Left cardiac atrium (tissue), 4 donors: ENCODE measurements at regions not wholly inside any gene's neighbourhood (a gene's known extent, or its start where the extent isn't known, plus 50 kb on each side); places are given as distances from the start of the nearest gene placed in this dataset.

Experiments used
- ATAC-seq, 2 donors: fragments of 200-7000 bp; cut with Tn5 transposase; one replicate each; pipeline ENCODE4 v1.9.1; 2020; ENCODE audit warnings: mild to moderate bottlenecking in 2 of 2, moderate library complexity in 2 of 2
- DNase-seq: peaks from one replicate; pipeline ENCODE4 v3.0.0-alpha.2; 2020
- intact Hi-C, 2 donors: fragments of 100-400 bp; cut with DNase I; formaldehyde crosslinking; loops; one replicate each; pipeline versions ENCODE4 v1.14.1 to v1.15.1; 2022 to 2023
- donor health status: DM: no; HTN: yes; CAD: no.
- donor health status: DM: no; HTN: yes; CAD: no; lungs with severe emphysema.
- donor health status: DM: yes; HTN: yes; CAD: no.
- donor health status: Dilated cardiomyopathy.

DNA sequence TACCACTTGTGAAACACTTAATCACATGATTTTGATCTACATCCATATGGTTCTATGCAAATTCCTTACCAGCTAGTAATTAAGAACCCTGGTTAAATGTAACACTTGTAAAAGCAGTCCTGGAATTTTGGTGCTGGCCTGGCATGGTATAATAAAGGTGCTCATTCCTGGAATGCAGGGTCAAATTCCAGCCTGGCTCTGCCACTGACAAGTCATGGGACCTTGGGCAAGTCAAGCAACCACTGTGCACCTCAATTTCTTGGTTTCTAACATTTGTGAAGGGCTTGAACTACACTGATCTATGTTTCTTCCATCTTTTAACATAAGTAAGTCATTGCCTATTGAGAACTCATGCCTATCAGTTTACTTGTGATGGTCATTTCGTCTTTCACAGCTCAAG is 91.9 kb upstream of the PIK3CG start:
- no peak for ATAC-seq
- intact Hi-C loops = no loop called here
- DNase-seq = no peak

DNA sequence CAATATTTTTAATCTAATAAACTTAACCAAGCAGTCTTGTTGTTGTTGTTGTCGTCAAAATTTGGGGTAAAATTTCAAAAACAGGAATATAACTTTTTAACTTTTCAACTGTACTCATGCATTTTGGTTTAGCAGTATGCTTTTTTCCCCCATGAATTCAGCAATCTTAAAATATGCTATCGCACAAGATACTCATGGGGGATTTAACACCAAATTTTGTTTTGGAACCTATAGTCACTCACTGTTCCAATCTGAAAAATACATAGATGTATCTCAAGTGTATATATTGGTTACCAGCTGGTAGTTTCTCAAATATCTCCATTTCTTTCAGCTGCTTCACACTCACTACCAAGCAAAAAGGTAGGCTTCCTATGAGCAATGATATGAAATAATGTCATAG is 91.4 kb upstream of the PIK3CG start:
- DNase-seq = no peak
- intact Hi-C loops = no loop called here

DNA sequence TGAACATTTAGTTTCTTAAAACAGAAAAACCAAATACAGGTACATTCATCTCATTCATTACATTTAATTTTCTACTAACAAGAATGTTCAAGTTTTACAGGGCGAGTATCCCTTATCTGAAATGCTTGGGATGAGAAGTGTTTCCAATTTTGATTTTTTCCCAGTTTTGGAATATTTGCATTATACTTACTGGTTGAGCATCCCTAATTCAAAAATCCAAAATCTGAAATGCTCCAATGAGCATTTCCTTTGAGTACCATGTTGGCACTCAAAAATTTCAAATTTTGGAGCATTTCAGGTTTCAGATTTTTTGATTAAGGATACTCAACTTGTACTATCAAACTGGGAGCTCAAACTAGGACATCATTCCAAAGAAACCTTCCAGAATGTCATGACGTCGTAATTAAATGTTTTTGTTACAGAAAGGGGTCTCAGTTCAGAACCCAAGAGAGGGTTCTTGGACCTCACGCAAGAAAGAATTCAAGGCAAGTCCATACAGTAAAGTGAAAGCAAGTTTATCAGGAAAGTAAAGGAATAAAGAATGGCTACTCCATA is 90.8 kb upstream of the PIK3CG start:
- intact Hi-C loops = no loop called here
- DNase-seq = no peak
- no peak for ATAC-seq

More for the DNA sequence above, 91.4 kb upstream of the PIK3CG start:
- no peak for ATAC-seq

DNA sequence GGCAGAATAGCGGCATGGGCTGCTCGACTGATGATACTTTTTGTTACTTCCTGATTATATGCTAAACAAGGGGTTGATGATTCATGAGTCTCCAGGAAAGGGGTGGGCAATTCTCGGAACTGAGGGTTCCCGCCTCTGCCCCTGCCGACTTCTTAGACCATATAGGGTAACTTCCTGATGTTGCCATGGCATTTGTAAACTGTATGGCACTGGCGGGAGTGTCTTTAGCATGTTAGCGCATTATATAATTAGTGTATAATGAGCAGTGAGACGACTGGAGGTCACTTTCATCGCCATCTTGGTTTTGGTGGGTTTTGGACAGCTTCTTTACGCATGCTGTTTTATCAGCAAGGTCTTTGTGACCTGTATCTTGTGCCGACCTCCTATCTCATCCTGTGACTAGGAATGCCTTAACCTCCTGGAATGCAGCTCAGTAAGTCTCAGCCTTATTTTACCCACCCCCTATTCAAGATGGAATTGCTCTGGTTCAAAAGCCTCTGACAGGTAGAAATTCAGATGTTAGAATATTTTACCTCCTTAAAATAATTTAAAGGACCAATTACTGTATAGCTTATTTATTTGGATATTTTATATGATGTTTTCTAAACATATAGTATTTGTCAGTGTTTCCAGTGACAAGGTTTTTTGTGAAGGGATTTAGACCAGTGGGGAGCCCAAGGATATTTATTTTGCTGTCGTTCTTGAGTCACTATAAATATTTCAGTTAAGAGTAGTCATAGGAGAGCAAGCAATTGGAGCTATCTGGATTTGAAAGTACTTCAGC is 90.1 kb upstream of the PIK3CG start:
- intact Hi-C loops = no loop called here
- no peak for DNase-seq
- ATAC-seq = no peak

DNA sequence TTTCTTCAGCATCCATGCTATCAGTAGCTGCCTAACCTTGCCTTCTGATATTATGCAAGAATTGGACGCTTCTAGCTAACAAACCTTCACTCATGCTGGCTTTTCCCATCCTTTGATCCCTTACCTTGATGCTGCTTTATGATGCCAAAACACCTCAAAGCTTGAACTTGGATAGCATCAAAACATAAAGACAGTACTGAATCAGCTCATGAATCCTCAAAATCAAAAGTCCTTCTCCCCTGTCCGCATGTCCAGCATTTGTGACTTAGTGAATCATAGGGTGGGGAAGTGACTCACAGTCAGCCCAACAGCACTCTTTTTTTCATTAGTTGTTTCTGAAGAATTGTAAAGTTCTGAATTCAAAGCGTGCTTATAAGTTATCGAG is 89.5 kb upstream of the PIK3CG start:
- intact Hi-C loops = no loop called here
- ATAC-seq (peak in 1 of 2 donors; percentile 59), DNase-seq (no peak)

DNA sequence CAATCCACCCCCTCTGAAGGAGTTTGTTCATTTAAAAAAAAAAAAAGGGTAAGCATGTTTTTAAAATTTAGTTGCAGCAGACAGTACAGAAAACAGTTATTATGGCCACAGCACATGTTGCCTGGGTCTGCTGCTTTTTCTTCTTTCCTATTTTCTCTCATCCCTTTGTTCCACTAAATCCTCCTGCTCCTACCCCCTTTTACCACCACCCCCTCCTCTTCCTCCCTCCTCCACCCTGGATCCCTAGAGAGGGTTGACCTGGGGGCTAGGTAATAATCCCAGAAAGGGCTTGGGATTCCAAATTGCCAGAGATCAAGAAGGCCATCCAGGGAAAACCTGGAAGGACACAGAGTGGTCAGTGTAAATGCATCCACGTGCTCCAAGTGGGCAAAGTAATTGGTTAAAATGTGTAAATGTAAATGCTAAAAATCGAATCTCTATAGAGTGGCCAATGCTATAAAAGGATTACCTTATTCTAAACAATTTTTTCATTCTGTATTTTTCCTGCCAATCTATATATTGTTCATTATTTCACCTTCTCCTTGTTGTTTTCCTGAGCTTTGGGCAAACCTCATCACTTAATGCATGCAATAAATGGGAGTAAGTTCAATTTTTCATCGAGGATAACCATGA is 89.0 kb upstream of the PIK3CG start:
- intact Hi-C loops = no loop called here
- ATAC-seq (no peak), DNase-seq (no peak)

DNA sequence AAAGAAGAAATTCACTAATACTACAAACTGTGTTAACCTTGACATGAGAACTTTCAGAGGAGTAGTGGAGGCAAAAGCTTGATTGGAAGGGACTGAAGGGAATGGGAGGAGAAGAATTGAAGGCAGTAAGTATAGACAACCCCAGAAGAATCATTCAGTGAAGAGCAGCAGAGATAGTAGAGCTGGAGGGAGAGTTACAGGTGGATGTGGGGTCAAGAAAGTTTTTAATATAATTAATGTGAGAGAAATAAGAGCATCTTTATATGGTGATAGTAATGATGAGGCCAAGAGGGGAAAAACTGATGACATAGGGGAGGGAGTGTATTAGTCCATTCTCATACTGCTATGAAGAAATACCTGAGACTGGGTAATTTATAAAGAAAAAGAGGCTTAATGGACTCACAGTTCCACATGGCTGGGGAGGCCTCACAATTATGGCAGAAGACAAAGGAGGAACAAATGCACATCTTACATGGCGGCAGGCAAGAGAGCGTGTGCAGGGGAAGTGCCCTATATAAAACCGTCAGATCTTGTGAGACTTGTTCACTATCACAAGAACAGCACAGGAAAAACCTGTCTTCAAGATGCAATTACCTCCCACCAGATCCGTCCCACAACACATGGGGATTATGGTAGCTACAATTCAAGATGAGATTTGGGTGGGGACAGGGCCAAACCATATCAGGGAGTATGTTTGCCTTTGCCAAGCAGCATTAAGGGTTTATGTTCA is 88.3 kb upstream of the PIK3CG start:
- DNase-seq (no peak), ATAC-seq (no peak)
- intact Hi-C loops = no loop called here

DNA sequence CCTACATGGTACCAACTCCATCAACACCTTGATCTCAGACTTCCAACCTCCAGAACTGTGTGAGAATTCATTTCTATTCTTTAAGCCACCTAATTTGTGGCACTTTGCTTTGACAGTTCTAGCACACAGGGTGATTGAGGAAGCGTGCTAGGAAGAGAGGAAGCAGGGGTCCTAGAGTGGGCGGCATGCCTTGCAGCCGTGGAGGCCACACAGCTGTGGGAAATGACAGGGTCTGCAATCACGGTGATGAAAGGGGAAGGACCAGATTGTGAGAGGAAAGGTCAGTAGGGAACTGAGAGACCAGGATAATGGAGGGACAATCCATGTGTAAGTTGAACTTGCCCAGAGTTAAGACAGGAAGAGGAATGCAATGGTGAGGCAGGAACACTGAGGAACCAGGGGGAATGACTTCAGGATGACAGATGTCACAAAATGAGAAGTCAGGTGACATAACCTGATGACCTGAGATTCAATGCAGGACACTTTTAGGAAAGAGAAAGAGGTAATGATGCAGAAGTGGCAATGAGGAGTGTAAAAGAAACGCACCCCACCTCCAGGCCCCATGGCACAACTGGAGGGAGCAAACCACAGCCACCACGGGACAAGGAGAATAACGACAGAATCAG is 87.3 kb upstream of the PIK3CG start:
- no peak for DNase-seq
- intact Hi-C loops = no loop called here
- ATAC-seq = no peak

DNA sequence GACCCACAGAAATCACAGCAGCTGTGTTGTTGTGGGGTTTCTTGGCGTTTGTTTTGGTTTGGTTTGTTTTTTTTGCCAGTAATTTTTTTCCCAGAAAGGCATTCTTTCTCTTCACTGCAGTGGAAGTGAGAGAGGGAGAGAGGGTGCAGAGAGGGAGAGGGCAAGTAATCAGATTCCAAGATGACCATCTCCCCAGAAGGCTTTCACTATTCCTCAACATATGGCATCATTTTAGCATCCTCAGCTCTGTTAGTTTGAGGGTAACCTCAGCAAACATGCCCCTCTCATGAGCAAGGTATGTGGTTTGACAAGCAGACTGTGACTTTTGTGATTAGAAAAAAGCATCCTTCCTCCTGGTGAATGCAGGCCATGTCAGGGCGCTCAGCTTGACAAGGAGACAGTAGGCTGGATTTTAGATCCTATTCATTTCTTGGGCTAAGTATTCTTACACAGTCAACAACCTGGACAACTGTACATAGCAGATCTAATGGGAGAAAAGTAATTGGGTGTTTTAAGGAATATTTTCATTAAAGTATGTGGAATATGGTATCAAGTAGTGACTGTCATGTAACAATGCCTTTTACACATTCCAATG is 86.3 kb upstream of the PIK3CG start:
- intact Hi-C loops = no loop called here
- ATAC-seq (no peak), DNase-seq (no peak)

DNA sequence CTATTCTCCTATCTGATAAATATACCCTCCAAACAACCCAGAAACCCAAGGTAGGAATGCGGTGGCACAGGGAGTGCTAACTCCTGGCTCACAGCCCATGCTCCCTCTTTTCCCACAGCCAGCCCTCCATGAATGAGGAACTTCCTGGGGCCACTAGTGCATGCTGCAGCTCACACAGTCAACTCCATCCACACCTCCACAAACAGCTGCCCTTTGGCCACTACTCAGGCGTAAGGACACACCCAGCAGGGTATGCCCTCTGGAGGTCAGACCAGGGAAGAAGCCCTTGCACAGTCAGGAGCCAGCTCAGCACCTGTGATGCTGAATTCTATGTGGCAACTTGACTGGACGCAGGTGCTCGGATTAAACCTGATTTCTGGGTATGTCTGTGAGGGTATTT is 85.2 kb upstream of the PIK3CG start:
- intact Hi-C loops = no loop called here
- DNase-seq = no peak
- ATAC-seq = peak in 1 of 2 donors; percentile 18

DNA sequence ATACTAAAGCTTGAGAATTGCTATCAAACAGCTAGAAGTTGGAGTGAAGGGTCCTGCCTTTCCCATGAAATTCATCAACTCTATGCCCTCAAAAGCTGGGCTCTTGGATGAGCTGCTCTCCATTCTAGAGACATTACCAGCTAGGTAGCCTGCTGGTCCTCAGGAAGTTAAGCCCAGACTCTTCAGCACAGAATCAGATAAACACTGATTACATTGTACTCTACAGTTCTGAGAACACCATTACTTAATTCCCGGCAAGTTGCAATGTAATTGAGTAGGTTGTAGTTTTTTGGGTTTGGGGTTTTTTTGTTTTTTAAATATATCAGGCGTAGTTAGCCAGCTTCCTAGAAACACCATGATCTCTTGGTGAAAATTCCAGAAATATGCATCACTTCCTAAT is 84.1 kb upstream of the PIK3CG start:
- DNase-seq = no peak
- no peak for ATAC-seq
- intact Hi-C loops = no loop called here

DNA sequence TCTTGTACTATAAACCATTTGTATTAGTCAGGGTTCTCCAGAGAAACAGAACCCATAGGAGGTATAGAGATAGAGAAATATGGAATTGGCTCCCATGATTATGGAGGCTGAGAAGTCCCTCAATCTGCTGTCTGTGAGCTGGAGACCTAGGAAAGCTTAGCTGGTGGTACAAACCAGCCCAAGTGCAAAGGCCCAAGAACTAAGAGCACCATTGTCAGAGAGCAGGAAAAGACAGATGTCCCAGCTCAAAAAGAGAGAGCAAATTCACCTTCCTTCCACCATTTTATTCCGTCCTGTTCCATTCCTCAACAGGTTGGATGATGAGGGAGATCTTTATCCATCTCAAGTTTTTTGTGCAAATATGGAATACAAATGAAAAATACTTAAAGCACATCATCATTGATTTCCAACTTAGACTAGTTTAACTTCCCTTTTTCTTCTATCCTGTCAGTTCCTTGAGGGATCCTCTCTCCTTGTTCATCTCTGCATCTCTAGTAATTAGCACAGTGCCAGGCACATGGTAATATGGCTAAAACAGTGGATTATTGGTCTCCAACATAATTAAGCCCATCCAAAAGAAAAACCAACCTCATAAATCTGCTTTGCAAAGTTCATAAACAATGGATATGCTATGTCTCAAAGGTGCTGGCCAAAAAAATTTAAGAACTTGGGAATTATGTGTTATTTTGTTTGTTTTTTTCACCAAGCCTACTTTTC is 83.1 kb upstream of the PIK3CG start:
- intact Hi-C loops = no loop called here
- ATAC-seq (no peak), DNase-seq (no peak)

DNA sequence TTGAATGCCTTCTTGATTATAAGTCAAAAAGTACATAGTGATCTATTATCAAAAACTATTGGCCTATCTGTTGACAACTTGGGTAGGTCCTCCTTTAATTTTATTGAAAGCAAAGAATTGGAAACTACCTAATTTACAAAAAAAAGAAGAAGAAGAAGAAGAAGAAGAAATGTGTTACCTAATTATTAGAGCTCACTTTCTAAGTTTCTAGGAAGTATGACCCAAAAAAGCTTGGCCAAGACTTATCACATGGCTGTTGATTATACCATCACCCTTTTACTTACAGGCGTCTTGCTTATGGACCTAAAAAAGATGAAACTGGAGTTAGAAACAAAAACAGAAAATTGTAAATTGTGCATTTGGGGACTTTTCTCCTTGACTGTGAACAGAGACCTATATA is 81.8 kb upstream of the PIK3CG start:
- DNase-seq = no peak
- ATAC-seq = no peak
- intact Hi-C loops = no loop called here

DNA sequence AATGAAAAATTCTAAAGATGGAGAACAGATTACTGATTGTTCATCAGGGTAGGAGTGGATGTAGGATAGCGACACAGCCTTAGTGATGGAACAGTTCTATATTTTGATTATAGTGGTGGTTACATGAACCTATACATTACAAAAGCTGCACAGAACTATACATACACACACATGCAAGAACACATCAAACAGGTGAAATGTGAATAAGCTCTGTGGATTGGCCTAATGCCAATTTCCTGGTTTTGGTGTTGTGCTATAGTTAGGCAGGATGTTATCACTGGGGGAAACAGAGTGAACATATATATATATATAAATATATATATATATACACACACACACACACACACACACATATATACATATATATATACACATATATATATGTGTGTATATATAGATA is 76.4 kb upstream of the PIK3CG start:
- DNase-seq (no peak), ATAC-seq (no peak)
- intact Hi-C loops = no loop called here

DNA sequence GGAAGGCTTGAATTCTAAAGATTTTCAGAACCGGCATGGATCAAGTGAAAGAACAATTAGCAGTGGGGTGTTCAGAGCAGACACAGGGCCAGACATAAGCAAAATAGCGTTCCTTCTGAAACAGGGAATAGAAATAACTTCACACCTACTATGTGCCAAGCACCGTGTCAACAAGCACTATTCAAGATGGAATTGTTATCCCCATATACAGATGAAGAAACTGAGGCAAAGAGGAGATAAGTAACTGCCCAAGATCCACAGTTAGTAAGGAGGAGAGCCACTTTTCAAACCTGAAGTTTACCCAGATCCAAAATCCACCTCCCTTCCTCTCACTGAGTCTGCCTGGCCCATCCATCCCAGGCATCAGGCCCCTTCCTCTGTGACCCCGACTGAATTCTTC is 73.6 kb upstream of the PIK3CG start:
- DNase-seq (no peak), ATAC-seq (no peak)
- intact Hi-C loops = loop anchor here (5.0 to 10.0 kb wide), 2 partner anchors 156 to 363 kb away; no protein-coding TSS in a partner anchor

DNA sequence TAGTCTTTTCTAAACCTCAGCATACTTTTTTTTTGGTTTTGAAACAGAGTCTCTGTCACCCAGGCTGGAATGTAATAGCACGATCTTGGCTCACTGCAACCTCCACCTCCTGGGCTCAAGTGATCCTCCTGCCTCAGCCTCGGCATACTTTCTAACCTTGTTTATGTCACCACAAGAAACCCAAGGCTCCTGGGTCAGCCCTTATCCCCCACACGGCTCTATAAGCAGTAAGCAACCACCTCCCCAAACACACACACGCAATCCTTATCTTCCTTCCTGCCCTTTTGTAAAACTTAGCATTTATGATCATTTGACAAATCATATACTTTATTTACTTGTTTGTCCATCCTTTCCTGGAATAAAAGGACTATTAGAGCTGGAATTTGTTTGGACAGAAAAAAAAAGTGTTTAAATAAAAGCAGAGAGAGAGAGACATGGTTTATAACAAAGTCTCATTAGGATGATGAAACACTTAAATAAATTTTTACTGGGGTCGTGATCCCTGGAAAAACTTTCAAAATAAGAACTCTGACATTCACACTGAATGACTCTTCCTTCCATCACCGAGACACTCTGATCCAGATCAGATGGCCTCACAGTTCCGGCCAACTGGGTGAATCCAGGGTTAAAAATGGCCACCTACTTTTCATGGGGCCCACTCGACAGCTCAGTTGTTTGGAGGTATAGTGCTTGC is 72.7 kb upstream of the PIK3CG start:
- intact Hi-C loops = loop anchor here (2.0 to 10.0 kb wide), 3 partner anchors 155 to 362 kb away; no protein-coding TSS in a partner anchor

DNA sequence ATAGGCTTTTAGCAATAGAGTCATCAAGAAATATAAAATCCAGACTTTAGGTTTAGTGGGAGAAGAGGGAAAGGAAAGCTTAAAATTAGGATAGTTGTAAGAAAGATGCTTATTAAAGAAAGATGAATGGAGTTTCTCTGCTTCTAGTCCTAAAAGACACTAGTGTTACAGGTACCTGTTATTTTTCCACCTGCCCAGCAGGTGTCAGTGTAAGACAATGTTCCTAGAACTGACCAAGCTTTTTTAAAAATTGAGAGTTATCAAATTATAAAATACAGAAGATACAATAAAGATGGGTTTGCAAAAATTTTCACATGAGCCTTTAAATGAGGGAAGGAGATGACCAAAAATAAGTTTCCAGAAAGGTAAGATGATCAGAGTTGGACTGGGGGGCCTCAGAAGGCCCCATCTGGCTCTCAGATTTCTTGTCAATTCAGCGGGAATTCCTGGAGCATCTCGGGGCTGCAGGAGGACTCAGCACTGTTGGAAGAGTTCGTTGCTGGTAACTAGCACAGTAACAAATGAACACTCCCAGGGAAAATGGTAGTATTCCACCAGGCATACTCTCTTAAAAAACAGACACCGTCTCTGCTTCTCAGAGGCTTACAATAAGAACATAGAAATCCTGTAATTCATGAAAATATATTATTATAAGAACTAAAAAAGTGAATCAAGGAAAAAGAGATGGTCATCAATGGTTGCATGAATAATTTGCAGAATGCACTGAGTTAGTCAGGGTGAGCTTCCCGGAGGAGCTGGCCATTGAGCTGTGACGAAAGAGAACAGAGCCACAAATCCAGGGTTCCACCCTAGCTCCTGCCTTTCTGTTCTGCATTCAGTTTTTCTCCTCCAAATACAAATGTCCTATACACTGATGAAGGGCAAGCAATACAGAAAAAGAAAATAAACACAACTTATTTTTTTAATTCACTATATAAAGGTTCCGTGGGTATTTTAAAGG is 71.8 kb upstream of the PIK3CG start:
- no peak for ATAC-seq
- intact Hi-C loops = loop anchor here (2.0 to 10.0 kb wide), 3 partner anchors 154 to 362 kb away; no protein-coding TSS in a partner anchor
- no peak for DNase-seq

More for the DNA sequence above, 72.7 kb upstream of the PIK3CG start:
- ATAC-seq (no peak), DNase-seq (no peak)
